NOMO-1 (cell line): ENCODE measurements at regions not wholly inside any gene's neighbourhood (a gene's known extent, or its start where the extent isn't known, plus 50 kb on each side); places are given as distances from the start of the nearest gene placed in this dataset.

Source experiments
- DNase-seq, 2 experiments: peaks; one replicate each; lab custom pipeline; 2025; ENCODE audit not compliant: unreplicated experiment in 2 of 2; lab: John Stamatoyannopoulos, UW

DNA sequence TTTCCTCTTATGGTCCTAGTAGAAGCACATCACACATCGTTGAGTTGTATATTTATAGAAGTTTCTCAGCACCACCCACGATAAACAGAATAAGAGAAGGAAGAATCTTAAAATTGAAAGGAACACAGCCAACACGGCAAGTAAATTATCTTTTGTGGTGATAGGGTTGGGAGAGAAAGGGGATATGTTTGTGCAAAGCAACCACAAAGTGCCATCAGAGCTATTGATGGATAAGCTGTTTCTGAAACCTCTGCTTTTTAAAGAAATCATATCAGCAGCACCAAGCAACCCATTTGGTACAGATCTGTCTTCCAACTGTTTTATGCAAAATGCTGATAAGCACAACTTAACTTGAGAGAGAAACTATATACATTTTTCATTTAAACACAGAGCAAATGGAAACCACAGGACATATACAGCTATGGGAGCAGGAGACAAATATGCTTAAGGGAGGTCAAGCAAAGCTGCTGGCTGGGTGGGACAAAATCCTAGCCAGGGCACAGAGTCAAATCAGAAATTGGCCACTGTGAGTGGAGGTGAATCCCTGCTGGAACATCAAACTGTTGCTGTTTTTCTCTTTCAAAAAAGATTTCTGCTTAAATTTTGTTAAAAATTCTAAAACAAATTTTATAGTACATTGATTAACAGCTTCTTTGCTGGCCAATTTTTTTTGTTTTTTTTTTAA is 194.0 kb upstream of the HHIP start:
- DNase-seq: no peak

DNA sequence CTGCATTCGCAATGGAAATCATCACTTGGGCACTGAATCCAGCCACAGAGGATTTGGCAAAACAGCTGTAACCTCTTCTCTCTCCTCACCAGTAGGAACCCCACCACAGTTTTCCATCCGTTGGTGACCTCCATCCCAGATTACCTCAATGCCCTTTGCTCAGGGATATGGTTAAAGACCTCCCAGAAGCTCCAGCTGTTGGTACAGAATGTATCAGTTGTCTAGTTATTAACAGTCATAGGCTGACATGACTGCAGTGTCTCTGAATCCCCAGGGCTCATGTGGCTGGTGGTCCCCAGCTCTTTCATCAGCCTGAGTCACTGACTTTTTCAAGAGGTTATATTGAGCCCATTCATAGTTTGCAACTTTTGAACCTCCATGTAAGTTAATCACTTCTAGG is 189.8 kb upstream of the HHIP start:
- no peak for DNase-seq

DNA sequence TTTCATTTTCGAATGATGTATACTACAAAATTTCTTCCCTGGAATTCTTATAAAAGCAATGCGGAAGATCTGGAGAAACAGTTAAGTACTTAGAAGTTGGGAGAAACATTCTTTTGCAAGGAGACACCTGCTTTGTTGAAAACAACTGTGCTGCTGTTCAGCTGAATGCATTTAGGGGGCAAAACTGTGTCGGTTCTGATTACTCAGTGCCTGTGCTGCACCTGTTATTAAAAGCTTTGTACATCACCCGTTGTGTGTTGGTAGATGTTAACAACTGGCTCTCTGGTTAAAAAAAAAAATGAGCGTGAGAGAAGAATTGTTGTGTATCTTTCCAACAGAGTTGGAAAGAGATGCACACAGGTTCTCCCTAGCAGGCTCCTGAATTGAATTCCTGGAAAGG is 184.1 kb upstream of the HHIP start:
- DNase-seq: no peak

DNA sequence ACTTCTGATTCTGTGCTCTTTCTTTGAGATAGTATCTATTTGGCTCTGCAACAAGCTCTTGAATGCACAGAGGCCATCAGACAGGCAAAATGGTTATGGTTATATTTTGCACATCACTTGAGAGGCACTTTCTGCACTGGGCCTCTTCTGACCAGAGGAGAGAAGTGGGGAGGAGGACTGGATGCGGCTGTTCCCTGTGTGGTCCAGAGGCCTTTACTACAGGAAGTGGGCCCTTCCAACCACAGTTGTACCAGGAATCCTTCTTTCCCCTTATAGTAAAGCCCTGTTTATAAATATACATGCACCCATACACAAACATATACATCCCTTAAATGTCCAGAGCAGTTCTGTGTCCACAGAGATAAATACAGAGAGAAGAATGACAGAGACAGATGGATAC is 182.7 kb upstream of the HHIP start:
- DNase-seq: no peak

DNA sequence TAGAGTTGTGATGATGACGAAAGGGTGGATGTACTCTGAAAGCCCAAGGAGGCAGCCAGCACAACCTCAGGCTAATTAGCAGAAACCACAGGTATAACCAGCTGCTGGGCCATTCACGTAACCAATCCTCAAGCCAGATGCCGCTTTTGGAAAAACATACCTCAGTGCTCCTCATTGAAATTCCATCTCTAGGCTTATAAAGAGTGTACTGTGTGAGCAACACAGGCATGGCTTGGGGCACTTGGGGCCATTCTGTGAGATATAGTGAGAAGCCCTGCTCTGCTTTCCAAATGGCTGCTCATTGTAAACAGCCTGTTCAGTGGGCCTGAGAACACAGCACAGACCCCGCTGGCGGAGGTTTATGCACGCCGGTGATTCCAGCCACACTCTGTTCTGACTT is 182.1 kb upstream of the HHIP start:
- no peak for DNase-seq

DNA sequence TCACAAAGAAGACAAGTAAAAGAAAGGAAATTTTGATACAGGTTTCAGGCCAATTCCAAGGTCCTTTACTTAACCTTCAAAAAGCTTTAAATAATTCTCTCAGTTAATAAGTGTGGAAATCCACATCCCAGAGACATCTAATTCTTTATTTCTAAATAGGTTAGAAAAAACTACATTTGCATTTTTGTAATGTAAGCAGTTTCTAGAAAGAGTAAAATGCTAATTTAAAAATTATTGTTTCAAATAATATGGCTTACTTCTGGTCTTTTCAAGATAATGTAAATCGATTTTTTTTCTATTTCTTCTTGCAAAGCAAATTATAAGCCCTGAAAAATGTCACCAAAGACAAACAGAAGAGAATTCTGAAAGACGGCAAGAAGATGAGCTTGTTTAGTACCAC is 180.4 kb upstream of the HHIP start:
- DNase-seq: no peak

DNA sequence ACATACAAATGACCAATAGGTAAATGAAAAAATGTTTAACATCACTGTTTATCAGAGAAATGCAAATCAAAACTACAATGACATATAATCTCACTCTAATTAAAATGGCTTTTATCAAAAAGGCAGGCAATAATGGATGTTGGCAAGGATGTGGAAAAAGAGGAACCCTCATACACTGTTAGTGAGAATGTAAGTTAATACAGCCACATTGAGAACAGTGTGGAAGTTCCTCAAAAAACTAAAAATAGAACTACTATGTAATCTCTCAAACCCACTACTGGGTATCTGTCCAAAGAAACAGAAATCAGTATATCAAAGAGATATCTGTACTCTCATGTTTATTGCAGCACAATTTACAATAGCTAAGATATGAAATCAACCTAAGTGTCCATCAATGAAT is 165.9 kb upstream of the HHIP start:
- peak; percentile 29 to 73 for DNase-seq

DNA sequence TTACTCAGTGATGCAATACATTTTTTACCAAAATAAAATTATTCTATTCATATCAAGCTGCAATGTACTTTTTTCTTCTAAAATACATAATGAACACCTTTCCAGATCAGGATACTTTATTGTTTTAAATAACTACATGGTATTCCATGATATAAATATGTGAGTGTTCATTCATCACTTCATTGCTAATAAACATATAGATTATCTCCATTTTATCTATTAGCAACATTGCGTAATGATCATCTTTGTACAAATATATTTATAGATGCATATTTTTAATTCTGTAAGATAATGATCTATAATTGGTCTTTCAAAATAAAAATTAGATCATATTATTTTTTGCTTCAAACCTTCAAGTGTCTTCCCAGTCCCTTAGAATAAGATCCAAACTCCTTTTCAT is 156.1 kb upstream of the HHIP start:
- no peak for DNase-seq

DNA sequence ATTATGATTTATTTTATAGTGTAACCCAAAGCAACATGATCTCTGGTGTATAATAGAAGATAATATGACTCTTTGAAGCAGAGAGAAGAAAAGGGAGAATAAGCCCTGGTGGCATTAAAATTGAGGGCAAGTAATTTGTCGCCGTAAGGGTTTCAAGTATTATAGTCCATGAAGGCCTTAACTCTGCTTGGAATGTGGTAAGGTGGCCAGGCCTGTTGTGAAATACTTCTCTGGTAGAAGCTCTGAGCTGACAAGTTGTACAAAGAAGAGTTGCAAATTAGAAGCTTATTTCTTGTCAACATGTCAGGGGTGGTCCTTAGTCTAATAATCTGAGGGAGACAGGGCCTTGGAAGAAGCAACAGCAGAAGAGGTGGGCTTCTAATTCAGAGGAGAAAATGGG is 151.7 kb upstream of the HHIP start:
- no peak for DNase-seq

DNA sequence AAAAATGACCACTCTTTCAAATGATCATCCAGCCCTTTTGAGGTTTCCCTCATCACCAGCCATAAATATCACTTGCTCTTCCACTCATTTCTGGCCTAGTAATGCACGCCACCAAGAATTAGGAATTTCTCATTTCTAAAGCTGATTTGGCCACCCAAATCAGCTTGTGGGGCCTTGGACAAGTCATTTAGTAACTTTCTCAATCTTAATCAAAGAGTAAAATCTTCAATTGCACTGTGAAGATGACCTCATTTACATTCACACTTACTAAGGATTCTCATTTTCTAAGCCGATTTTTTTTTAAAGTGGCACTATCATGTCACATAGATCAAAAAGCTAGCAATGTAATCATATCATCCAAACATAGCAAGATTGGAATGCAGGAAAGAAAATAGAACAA is 150.0 kb upstream of the HHIP start:
- no peak for DNase-seq

DNA sequence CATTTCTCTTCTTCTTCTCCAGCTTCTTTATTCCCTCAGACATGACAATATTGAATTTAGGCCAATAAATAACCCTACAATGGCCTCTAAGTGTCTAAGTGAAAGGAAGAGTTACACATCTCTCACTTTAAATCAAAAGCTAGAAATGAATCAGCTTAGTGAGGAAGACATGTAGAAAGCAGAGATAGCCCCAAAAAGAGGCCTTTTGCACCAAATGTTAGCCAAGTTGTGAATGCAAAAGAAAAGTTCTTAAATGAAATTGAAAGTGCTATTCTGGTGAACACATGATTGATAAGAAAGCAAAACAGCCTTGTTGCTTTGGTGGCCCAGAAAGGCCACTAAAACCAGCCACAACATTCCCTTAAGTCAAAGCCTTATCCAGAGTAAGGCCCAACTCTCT is 146.2 kb upstream of the HHIP start:
- no peak for DNase-seq

DNA sequence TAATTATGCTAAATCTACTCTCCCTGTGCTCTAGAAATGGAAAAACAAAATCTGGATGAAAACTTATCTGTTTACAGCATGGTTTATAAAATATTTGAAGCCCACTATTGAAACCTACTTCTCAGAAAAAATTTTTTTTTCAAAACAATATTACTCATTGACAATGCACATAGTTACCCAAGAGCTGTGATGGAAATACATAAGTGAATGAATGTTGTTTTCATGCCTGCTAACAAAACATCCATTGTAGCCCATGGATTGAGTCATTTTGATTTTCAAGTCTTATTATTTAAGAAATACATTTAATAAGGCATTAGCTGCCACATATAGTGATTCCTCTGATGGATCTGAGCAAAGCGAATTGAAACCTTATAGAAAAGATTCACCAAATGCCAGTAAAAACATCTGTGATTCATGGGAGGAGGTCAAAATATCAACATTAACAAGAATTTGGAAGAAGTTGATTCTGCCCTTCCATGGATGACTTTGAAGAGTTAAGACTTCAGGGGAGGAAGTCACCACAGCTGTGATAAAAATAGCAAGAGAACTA is 144.7 kb upstream of the HHIP start:
- peak in 1 of 2 experiments; percentile 44 for DNase-seq

DNA sequence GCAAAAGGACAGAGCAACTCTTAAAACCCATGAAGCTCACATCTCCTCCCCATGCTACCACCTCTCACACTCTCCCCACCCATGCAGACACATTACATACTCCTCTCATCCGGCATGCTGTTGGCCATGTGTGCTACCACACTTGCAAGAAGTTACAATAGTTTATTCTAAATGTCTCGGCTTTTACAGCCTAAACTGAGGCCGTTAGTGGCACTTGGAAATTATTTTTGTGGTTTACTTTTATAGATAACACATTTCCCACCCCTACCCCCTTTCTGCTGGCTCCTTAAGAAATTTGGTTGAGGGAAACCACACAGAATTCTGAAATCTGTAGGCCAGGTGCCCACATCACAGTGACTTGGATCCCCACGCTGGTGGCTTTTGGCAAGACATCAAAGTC is 141.1 kb upstream of the HHIP start:
- no peak for DNase-seq

DNA sequence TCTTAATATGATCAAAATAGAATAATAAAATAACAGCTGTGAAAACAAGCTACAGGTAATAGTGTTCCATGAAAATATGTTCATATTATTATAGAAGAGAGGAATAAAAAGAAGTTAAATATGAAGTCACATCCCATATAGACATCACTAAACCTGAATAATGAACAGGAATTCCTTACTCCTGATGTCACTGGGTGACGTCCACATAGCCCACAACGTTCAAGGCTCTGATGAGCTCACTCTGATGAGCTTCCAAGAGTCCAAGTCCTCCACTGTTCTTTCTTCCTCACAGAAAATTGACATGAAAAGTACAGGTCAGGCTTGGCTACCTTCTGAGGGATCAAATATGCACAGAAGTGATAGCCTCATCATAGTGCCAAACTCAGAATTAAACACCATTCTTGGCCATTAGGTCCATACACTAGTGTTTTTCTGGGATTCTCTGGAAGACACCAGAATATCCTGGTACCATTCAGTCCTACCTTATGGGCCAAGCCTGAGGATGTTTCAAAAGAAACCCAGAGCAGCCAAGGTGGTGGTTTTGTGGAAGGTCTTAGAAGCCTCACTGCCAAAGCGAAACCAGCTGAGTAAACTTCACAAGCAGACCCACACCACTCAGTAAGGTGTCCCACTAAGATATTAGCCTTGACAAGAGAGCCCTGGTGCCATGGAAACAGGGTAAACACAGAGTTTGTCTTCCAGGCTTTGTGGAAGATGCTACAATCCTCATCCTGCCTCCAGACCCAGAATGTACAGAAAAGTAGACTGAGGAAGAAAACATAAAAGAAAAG is 138.4 kb upstream of the HHIP start:
- DNase-seq: no peak

DNA sequence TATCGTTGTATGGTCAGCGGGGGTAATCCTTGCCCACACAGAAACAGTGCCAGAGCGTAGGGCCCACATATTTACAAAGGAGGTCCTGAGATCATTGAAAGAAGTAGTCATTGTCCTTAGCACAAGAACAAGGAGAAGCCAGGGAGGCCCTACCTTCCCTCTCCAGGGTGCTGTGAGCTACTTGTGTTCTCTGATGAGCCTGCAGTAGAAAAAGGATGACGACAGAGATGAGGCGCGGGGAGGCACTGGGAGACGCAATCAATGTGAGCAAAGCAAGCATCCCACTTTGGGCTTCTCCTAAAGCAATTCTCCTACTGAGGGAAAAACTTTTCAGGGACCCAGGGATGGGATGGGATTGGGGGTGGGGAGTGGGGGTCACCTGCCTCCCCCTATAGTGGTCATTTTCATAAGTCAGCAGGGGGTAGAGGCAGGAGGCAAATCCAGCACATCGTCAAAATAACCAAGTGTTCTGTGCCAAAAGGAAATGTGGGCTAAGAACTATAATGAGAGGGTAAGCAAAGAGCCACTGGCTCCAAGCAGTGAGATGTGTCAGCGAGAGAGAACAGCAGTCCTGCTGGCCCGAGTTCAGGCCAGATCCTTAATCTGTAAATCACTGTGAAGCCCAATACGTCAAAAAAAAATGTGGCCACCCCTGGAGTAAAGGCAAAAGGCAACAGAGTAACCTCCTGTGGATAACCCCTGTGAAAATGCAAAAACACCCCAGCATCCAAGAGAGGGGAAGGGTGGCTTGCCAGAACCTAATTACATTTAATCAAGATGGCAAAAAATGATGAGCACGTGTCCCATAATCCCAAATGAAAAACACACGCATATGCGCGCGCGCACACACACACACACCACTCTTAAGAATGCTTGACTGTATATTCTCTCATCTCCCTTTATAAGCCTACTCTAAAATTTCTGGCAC is 136.6 kb upstream of the HHIP start:
- DNase-seq: no peak

DNA sequence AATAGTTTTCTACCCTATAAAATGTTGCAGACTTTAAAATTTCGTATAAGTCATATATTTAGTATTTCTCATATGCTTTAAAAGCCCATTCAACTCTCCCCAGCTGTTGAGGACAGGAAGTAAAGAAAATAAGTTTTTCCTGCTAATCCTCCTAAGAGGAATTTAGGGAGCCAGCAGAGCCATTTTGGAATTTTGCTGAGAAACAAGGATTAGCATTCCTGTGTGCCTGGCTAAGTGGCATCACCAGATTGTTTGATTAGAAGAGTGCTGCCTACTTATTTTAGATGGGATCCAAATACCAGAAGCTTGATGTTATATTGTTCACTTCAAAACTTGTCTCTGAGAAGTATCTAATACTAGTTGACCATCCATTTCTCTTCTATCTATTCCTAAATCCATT is 131.2 kb upstream of the HHIP start:
- DNase-seq: no peak

DNA sequence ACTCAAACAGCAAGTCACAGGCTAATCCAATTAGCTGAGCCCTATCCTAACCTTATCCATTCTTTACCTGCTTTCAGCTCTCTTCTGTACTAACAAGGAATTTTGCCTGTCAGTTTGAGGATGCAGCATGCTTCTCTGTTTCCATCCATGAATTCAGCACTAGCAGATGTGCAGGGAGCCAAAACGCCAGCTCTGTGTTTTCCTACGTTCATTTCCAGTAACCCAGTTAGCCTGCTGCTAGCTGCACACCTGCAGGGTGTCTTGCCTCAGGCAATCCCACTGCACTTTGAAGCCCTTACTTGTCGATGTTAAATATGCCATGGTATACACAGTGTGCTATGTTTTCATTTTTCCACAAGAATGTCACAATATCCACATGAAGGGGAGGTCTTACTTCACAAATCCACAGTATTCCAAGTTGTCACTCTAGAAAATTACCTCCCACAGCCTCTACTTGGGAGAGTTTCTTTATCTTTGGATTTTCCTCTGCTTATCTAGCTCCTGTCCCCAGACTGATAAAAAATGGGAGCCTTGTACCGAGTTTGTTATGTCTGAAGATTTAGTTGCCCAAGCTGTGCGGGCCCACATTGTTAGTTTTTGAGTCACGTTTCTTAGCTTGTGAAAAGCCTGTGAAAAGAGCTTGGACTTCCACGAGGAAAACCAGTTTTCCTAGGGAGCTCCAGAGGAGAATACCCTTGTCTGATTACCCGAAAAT is 127.6 kb upstream of the HHIP start:
- DNase-seq: no peak

DNA sequence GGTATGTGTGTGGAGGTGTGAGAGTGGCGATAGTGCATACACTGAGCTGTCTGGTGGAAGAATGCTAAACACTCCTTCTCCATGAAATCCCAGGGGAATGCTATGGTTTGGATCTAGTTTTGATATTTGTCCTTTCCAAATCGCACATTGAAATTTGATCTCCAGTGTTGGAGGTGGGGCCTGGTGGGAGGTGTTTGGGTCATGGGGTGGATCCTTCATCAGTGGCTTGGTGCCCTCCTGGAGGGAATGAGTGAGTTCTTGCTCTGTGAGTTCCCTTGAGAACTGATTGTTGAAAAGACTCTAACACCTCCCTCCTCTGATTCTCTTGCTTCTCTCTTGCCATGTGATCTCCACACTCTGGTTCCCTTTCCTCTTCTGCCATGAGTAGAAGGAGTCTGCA is 114.1 kb upstream of the HHIP start:
- DNase-seq: no peak

DNA sequence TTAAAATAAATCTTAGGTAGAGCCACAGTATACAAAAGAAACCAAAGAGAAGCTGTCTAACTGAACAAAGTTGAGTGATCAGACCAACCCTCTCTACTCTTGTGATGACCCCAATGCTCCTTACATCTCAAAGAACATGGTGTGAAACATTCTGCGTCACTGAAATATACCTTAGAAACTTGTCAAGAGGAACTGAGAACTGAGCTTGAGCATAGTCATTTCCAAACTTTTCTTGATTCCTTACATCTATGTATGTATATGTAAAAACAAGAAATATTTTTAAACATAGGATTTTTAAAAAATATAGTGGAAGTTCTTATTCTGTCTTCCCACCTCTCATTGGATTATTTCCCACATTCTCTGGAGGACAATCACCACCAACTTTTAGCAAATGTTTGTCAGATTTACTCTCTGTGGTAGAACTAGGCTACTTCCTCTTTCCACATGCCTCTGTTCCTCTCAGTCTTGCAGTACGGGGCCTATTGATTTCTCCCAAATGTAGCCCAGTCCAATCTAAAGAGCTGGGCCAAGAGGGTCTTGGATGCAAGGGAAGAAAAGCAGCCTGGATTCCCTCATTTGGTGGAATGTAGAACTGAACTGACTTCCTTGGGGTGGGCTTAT is 98.2 kb upstream of the HHIP start:
- DNase-seq: peak; percentile 55 to 77

DNA sequence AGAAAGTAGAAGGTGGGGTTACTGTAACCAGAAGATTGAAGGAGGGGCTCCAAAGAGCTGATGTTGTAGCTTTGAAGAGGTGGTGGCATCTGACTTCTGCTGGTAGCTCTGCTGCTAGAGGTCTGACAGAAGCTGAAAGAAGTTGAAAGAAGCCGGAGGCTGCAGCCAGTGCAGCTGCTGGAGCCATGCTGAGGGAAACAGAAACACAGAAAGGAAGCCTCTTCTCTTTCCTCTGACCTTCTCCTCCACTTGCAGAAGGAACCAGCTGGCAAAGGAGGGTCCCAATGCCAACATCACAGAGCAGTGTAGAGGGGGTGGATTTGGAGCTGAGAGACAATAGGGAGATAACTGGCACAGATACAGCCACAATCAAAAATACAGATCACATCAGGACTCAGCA is 89.3 kb upstream of the HHIP start:
- DNase-seq: no peak
